ENCODE measurements at regions not wholly inside any gene's neighbourhood (a gene's known extent, or its start where the extent isn't known, plus 50 kb on each side); places are given as distances from the start of the nearest gene placed in this dataset.
"Not testable (repeated sequence)": the region's sequence is repeated elsewhere in the genome, so short reads cannot be mapped to it uniquely, and the experiment has no call there.

DNA sequence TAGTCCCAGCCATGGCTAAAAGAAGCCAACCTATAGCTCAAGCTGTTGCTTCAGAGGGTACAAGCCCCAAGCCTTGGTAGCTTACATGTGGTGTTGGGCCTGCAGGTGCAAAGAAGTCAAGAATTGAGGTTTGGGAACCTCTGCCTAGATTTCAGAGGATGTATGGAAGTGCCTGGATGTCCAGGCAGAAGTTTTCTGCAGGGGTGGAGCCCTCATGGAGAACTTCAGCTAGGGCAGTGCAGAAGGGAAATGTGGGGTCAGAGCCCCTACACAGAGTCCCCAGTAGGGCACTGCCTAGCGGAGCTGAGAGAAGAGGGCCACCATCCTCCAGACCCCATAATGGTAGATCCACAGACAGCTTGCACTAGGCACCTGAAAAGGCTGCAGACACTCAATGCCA is 127.1 kb downstream of the MEX3B start:
- H3K4me1 ChIP-seq (replicated peaks in 1 of 2; ENCODE audit: control insufficient read depth in 2 of 2, insufficient read depth in 2 of 2, low read length in 2 of 2); H3K79me2 ChIP-seq (ENCODE audit: control insufficient read depth, insufficient read depth, low read length); H3K36me3 ChIP-seq (ENCODE audit: control insufficient read depth, insufficient read depth, low read length); H3K9me1 ChIP-seq (ENCODE audit: control insufficient read depth, insufficient read depth, low read length); BruUV-seq (replicated peaks); ATAC-seq; CTCF ChIA-PET (ENCODE audit: low intra/inter-chr PET ratio); H3K4me3 ChIP-seq; intact Hi-C loops (cut with micrococcal nuclease); H2AFZ ChIP-seq (ENCODE audit: low read depth, low read length); DNase-seq (ENCODE audit: extremely low read depth in 1 of 4, low spot score in 3 of 4); H3K27ac ChIP-seq (ENCODE audit: extremely low read depth, low read depth, low read length); H3K27me3 ChIP-seq (ENCODE audit: control insufficient read depth in 2 of 2, insufficient read depth in 2 of 2, low read length in 2 of 2); H3K9ac ChIP-seq (ENCODE audit: insufficient read depth in 1 of 2, low read depth in 2 of 2, low read length in 2 of 2); H3K9me3 ChIP-seq (replicated peaks; ENCODE audit: control insufficient read depth, insufficient read depth, low read depth, low read length); FAIRE-seq; H4K20me1 ChIP-seq (replicated peaks; ENCODE audit: control insufficient read depth, insufficient read depth, low read length); H3K4me2 ChIP-seq (ENCODE audit: insufficient read depth, low read length); in situ Hi-C loops (cut with MboI): not testable (repeated sequence)
- WGBS (ENCODE audit: insufficient coverage, low coverage, missing lambda C conversion rate) = 0% methylated on average over 1 of the region's 1 CpG
- TF ChIP-seq HLTF (IDR thresholded peaks at IDR 0.05) (0 out of 2 replicates have a peak, but pooled peaks have one; percentile 43), CBX3 (IDR thresholded peaks at IDR 0.05; ENCODE audit: borderline replicate concordance in 1 of 2, low read length in 2 of 2) (peak in 1 of 2 experiments; percentile 89; a peak in 2 of 3 replicates), CBX5 (IDR thresholded peaks at IDR 0.05; ENCODE audit: borderline replicate concordance, low read depth) (peak; percentile 92), ZFP36 (IDR thresholded peaks at IDR 0.05; ENCODE audit: low read depth, low read length, partially characterized antibody) (peak; percentile 62), TRIM28 (IDR thresholded peaks at IDR 0.05) (peak; percentile 95; the same call in 1 of the 2 replicates), ZEB2 (IDR thresholded peaks at IDR 0.05) (0 out of 2 replicates have a peak, but pooled peaks have one; percentile 37), CBX1 (IDR thresholded peaks at IDR 0.05; ENCODE audit: low read depth) (peak; percentile 86; the same call in 1 of the 2 replicates), TRIM24 (IDR thresholded peaks at IDR 0.05) (peak; percentile 17 to 62; a peak in 2 of 4 replicates)
- TF ChIP-seq, protein P1, sequence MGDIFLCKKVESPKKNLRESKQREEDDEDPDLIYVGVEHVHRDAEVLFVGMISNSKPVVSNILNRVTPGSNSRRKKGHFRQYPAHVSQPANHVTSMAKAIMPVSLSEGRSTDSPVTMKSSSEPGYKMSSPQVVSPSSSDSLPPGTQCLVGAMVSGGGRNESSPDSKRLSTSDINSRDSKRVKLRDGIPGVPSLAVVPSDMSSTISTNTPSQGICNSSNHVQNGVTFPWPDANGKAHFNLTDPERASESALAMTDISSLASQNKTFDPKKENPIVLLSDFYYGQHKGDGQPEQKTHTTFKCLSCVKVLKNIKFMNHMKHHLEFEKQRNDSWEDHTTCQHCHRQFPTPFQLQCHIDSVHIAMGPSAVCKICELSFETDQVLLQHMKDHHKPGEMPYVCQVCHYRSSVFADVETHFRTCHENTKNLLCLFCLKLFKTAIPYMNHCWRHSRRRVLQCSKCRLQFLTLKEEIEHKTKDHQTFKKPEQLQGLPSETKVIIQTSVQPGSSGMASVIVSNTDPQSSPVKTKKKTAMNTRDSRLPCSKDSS (IDR thresholded peaks at IDR 0.05; ENCODE audit: low read depth, partially characterized antibody) = peak; percentile 87
- TF ChIP-seq, protein P2, sequence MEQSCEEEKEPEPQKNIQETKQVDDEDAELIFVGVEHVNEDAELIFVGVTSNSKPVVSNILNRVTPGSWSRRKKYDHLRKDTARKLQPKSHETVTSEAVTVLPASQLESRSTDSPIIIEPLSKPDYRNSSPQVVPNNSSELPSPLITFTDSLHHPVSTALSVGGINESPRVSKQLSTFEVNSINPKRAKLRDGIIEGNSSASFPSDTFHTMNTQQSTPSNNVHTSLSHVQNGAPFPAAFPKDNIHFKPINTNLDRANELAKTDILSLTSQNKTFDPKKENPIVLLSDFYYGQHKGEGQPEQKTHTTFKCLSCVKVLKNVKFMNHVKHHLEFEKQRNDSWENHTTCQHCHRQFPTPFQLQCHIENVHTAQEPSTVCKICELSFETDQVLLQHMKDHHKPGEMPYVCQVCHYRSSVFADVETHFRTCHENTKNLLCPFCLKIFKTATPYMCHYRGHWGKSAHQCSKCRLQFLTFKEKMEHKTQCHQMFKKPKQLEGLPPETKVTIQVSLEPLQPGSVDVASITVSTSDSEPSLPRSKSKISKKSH (CRISPR knock-in tag; IDR thresholded peaks at IDR 0.05) = 0 out of 2 replicates have a peak, but pooled peaks have one; percentile 48
- POLR2A ChIA-PET = interaction anchor here (0.6 kb wide), 1 partner anchor 54 kb away, joined by 3 read pairs; no protein-coding TSS in a partner anchor
